HG02884 (cell line): ENCODE measurements at regions not wholly inside any gene's neighbourhood (a gene's known extent, or its start where the extent isn't known, plus 50 kb on each side); places are given as distances from the start of the nearest gene placed in this dataset.
"Not testable (repeated sequence)": the region's sequence is repeated elsewhere in the genome, so short reads cannot be mapped to it uniquely, and the experiment has no call there.

Experiments used
- ATAC-seq: cut with Tn5 transposase; IDR thresholded peaks from one replicate; pipeline ENCODE4 v1.9.1; 2021; ENCODE audit warnings: mild to moderate bottlenecking, moderate library complexity; ENCODE audit not compliant: unreplicated experiment

DNA sequence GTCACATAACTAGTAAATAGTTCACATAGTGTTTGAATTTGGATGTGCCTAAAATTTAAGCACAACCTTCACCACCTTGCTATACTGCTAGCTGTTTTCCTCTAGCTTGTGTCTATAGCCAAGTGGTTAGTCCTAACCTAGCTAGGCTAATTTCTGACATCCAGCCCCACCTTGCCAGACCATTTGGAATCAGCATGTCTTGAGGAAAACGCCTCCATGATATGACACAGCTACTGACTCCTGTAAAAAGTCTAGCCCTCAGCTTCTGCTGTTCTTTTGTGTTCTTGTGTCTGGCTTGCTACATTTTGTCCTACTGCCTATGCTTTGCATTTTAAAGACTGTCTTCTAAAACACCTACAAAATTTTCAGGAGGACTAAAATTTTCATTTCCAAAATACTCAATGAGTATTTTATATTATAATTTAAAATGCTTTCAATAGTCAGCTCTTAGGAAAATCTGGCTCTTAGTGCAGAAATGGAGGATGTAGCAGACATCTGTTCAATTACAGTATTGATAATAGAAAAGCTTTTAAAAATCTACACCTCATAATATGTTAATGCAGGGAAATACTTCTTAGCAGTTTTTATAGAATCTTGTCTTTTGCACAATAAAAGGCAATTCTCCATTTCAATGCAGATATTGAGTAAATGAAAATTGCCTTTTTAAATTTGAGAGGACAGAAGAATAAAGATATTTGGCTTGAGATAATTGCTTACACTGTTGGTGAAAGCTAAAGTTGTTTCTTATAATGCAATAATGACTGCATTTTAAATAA, 160.8 kb upstream of the APP start:
- ATAC-seq = no peak

- ATAC-seq = no peak
Observed at GRCh38 chr21:26320596-26320995, 150.0 kb upstream of the APP start.

- ATAC-seq = no peak
Observed at GRCh38 chr21:26307640-26308039, 137.1 kb upstream of the APP start.

DNA sequence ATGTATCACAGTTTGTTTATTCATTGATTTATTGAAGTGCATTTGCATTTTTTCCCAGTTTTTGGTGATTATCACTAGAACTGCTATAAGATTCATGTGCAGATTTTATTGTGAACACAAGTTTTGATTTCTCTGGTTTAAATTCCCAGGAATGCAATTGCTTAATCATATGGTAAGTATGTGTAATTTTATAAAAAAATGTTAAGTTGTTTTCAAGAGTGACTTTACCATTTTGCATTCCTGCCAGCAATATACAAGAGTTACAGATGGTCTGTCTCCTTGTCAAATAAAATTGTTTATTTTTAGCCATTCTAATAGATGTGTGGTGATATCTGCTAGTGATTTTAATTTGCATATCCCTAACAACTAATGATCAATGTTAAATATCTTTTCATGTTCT, 127.3 kb upstream of the APP start:
- no peak for ATAC-seq

DNA sequence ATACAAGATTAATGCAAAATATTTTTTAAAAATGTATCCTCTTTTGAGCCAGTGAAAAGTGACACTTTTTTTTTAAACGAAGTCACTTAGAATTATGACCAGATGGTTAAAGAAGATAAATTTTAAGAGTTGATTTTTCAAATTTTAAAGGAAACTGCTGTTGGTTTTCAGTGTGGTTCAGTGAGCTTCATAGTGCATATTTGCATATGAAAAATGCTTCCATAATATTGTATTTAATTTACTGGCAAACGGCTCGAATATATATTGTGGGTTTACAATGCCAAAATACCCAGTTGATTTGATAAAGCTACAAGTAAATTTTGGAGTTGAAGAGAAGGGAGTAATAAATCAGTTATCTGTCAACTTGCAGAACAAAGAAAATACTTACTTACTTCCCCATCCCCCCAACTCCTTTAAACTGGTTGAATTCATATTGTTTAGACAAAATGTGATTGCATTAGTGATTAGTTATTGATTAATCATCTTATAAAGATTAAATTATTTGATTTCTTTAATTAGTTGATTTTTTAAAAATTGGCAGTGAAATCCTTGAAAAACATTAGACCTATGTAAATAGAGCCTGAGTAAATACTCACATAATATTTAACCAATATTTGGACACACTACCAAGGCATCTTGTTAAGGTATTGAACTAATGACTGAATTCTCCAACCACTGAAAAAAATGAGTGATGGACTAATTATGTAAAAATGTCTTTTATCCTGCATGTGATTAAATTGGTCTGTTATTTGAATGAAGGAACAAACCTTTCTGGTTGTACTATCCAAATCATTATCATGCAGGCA, 122.8 kb upstream of the APP start:
- no peak for ATAC-seq

DNA sequence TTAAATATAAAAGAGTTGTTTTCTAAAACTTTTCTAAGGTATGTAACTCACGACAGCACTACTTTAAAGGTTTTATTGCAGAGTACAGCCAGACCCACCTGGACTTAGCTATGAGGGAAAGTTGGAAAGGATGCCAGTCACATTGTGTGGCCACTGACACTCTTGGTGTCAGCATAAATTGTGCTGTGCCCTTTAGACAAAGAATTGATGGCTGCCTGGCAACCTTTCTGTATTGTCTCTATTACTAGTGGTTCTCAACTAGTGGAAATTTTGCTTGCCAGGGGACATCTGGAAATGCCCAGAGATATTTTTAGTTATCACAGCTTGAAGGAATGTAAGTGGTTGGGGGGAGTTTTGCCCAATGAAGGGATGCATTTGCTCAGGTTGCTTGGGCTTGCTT, 117.5 kb upstream of the APP start:
- no peak for ATAC-seq

DNA sequence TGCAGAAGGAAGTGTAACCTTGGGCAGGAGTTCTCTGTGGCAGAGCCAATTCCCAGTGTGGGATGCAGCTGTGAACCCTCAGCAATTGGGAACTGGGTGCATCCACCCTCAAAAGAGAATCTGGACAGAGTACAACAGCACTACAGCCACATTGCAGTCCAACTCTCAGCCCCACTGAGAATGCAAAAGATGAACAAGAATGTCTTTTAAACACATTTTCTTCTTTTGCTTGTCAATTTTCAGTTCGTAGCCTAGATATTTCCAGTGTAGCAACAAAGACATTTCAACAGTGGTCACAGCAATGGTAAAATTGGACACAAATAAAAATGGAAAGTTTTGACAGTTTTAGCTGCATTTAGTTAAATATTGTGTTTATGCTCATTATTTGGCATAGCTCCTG, 114.0 kb upstream of the APP start:
- ATAC-seq = no peak

DNA sequence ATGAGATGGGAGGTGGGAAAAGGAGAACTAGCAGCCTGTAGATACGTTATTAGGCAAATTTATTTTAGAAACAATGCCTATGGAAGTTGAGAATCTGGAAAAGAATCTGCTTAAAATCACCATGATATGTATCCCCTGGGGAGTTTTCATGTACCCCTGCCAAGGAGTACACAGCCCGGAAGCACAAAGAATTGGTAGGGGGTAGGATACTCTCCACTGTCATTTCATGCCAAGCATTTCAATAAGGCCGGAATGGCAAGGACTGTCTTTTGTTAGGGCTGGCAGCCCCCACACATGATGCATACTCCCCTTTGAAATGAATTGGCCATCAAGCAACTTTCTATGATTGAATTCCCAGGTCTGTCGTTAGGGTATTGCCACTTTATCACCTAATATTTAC, 111.5 kb upstream of the APP start:
- ATAC-seq = no peak

DNA sequence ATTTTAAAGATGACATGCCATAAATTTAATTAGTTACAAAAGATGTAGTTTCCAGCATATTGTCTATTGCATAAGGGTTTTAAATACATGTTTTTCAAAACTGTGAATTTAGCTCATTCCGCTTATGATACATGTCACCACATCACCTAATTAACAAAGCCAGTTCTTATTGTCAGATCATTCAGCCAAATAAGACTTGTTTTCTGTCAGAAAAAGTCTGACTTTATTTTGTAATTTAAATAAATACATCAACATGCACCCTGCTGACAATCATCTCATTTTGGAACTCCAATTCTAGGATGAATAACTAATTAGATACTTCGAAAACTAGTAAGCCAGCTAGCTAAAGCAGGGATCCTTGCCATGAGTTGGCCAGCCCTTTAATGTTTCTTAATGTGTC, 110.9 kb upstream of the APP start:
- no peak for ATAC-seq

DNA sequence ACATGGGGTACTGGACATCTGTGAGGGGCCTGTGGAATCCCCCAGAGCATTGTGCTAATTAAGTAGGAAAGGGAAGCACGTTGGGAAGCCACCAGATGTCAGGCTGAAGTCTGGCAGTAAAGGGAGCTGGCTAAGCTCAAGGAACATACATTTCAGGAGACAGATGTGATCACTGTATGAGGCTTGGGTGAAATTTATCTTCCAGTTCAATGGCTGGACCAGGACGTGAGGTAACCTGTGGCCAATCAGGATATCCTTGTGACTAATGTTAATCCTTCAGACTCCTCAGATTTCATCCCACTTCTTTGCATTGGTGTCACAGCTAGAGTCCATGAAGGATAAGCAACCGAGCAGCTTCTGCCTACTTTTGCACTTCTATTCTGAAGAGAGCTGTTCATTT, 110.2 kb upstream of the APP start:
- no peak for ATAC-seq

DNA sequence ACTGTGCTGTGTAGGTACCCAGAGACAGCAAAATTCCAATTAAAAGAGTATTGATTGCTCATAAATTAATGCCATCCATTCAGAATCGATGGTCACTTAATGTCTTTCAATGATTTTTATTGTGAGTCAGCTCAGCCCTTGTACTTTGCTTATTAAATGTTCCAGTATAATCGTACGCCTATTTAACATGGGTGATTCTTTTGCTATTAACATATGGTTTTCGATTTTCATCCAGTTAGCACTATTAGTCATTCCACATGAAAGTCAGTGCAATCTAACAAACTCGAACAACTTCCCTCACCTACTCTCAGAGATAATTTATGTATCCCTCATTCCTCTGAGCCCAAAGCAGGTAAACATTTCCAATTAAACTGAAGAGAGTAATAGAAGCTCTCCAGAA, 109.6 kb upstream of the APP start:
- no peak for ATAC-seq

GRCh38 chr21:26275801-26276200, 105.2 kb upstream of the APP start:
- no peak for ATAC-seq

- no peak for ATAC-seq
Observed at GRCh38 chr21:26273686-26274313, 103.2 kb upstream of the APP start.

GRCh38 chr21:26267389-26267788, 96.8 kb upstream of the APP start:
- no peak for ATAC-seq

DNA sequence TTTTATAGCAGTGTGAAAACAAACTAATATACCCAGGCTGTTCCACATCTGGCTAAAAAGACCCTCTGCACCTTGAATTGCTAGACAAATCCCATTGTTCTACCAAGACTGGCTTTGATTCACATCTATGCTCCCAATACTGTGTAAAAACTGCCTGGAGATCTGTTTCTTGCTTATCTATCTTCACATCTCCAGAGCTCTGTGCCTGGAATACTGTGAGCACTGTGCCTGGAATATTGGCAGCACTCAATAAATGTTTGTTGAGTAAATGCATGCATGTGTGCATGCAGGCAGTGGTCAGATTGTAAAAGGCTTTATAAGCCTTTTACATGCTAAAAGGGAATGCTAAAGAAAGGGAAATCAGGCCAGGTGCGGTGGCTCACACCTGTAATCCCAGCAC, 75.5 kb upstream of the APP start:
- no peak for ATAC-seq

DNA sequence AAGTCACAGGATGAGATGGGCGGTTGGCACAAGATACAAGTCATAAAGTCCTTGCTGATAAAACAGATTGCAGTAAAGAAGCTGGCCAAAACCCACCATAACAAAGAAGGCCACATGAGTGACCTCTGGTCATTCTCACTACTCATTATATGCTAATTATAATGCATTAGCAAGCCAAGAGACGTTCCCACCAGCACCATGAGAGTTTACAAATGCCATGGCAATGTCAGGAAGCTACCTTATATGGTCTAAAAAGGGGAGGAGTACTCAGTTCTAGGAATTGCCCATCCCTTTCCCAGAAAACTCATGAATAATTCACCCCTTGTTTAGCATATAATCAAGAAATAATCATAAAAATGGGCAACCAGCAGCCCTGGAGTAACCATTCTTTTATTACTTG, 74.9 kb upstream of the APP start:
- no peak for ATAC-seq

- no peak for ATAC-seq
Observed at GRCh38 chr21:26238646-26239045, 68.1 kb upstream of the APP start.

GRCh38 chr21:26236281-26236680, 65.7 kb upstream of the APP start:
- ATAC-seq = no peak

DNA sequence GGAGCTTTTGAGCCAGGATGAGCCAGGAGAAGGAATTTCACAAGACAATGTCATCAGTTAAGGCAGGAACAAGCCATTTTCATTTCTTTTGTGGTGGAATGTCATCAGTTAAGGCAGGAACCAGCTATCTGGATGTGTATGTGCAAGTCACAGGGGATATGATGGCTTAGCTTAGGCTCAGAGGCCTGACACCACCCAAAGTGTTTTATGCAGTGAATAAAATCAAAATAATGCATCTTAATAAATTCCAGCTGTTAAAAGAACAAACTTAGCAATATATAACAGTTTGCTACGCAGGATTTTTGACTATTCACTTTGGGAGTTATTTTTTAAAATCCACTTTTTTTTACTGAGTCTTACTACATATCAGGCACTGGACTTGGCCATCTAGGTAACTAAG, 62.7 kb upstream of the APP start:
- ATAC-seq = not testable (repeated sequence)

DNA sequence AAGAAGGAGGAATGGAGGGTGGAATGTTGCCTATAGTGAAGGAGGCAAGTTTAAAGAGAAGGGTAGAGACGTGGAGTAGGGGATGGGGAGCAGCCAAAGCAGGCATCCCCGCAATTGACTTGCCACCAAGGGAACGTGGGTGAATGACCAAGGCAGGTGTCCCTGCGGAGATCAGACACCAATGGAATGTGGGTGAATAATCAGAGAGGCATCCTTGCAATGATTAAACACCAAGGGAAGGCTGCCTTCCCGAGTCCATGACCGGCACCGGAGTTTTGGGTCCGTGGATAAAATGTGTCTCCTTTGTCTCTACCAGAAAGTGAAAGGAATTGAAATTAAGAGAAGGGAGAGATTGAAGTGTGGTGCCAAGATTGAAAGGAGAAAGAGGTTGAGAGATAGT, 61.9 kb upstream of the APP start:
- not testable (repeated sequence) for ATAC-seq

DNA sequence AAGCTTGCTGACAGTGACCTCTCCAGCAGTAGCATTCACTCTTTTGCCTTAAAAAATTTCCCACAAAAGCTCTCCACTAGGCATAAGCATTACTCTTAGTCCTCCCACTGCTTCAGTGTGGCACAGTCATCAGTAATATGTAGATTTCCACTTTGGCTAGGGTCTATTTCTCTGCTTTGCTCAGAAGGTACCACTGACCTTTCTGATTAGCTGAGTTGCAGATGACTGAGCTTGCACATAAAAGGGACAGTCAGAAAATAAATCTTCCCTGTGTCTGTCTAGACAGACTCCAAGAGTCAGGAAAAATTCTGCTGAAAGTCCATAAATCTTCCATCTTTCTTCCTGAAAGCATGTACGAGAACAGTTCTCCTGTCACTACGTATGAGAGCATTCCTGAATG, 56.6 kb upstream of the APP start:
- ATAC-seq = no peak

GRCh38 chr21:26226724-26227123, 56.2 kb upstream of the APP start:
- no peak for ATAC-seq
